HG03060 (cell line): ENCODE measurements at regions not wholly inside any gene's neighbourhood (a gene's known extent, or its start where the extent isn't known, plus 50 kb on each side); places are given as distances from the start of the nearest gene placed in this dataset.
"Not testable (repeated sequence)": the region's sequence is repeated elsewhere in the genome, so short reads cannot be mapped to it uniquely, and the experiment has no call there.

Experiments used
- ATAC-seq: cut with Tn5 transposase; IDR thresholded peaks from one replicate; pipeline ENCODE4 v1.9.1; 2021; ENCODE audit warnings: low read depth, moderate number of reproducible peaks; ENCODE audit not compliant: unreplicated experiment

DNA sequence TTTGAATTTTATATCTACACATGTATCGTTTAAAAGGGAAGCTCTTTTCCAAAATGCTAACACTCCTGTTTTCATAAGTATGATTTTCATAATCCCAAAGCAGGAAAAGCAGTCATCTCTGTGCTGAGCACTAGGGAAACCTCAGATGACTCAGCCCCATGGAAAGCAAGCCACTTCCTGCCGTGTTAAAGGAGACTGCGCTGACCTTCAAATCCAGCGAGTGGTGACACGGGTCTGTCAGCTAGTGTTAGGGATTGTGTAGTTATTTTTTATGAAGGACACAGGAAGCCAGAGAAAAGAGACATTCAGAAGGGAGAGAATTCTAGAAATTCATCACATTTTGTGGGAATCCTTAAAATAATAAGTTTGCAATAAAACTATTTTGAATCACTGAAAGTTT is 57.0 kb upstream of the CD93 start:
- ATAC-seq, result no peak

DNA sequence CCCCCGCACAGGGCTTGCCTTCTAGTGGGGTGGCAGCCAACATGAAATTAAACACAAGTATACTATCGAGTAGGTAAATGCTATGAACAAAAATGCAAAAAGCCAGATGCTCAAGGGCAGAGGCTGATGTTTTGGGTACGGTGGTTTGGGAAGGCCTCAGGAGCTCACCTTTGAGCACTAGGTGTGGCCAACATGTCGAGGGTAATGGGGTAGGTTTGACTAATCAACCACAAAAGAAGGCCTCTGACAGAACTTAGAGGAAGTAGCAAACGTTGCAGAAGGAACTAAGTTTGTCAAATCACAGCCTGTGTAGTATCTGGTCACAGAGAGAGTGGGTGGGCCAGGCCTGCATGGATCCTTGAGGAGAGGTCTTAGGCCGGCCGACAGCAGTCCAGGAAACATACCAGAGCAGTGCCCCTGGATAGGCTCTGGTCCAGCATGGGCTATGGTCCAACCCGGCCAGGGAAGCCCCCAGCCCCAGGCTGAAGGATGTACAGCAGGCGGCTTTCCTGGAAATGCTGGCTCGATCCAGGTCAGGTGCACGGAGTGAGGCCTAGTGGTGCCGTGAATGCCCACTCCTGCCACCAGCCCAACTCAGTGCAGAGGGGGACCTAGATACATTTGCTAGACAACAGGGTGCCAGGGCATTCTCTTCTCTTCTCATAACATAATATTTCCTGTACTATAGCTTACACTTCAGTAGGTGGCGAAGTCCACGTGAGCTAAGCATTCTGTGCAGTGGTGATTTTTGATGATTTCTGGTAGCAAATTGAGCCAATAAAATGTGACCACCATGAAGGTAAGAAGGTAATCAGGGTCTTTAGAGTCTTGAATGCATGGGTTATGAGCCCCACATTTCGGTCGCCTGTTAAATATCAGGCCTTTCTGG is 56.3 kb upstream of the CD93 start:
- peak; percentile 74 for ATAC-seq

DNA sequence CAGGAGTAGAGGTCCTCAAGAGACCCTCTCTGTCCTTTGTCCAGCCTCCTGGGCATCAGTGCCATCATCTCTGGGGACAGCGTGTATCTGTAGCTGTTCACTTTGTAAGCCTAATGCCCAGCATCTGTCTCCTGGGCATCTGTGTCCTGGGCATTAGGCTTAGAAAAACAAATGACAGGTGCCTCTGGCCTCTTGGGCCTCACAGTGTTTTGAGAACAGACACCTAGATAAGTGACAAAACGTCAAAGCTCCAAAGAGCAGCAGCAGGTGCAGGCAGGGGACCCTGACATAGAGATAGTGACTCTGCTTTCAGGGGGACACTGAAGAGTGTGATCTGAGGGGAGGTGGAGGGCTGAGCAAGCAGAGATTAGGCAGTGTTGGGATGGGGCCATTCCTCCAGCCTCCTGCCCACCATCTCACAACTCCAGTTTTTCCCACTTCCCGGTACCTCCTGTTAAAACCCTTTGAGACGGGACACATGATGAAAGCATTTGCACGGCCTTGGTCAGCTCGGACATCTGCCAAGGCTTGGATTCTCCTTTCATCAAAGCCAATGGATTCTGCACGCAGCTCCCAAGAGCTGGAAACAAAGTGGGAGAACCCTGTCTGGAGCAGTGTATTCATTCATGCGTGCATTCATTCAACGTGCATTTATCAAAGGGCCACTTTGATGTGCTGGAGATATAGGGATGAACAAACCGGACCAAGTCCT is 55.5 kb upstream of the CD93 start:
- no peak for ATAC-seq

DNA sequence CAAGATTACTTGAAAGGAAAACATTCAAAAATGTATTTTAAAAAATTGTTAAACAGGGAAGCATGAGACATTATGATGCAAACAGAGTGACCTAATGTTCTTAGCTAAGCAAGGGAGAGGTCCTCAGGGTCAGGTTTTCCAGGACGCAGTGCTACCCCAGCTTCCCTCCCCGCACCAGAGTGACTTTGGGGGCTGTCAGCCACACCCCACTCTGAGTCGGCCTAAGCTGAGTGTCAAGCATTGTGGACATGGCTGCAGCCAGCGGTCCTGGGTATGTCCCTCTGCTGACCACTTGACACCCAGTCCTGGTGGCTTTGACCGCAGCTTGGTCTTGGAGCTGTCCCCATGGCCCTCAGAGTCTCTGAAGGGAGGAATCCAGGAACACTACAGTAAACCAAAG is 54.9 kb upstream of the CD93 start:
- no peak for ATAC-seq

DNA sequence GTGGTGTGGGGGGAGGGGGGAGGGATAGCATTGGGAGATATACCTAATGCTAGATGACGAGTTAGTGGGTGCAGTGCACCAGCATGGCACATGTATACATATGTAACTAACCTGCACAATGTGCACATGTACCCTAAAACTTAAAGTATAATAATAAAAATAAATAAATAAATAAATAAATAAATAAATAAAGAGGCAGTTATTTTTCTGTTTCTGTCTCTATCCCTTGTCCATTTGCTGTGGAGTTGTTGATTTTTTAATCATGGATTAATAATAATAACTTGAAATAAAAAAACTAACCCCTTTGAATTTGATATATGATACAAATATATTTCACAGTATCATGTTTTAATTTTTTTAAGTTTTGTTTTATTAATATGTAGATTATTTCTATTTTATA is 53.9 kb upstream of the CD93 start:
- not testable (repeated sequence) for ATAC-seq

DNA sequence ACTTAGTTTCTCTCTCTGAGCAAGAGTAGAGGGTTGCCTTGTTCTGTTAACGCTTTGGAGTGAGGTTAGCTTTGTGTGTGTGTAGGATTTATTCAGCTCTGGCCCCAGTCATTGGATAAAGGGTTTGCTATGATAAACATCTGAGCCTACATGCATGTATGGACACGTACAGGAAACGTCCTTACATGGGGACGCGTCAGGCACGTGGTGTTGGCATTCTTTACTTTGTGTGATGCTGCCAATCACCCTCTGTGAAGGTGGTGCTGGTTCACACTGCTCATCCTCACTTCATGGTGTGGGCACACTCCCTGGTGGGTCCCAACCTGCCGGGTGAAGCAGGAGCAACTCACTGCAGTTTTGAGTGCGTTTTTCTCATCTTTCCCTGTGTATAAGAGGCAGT is 53.4 kb upstream of the CD93 start:
- ATAC-seq, result no peak

DNA sequence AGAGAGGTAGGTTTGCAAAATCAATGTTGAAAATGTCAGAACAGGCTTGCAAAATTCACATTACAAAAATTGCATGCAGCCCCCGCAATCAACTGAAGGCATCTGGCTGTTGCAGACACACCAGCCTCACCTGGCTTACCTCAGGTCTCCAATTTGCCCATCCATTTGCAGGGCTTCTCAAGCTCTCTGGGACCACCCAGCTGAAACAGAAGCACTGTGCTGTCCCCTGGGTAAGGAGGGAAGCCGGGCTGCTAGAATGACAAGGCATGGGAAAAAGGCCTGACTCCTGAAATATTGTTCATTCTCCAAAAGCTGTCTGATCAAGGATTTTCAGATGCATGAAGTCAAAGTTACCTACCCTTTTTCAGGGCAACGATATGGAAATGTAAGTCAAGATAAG is 52.6 kb upstream of the CD93 start:
- no peak for ATAC-seq

DNA sequence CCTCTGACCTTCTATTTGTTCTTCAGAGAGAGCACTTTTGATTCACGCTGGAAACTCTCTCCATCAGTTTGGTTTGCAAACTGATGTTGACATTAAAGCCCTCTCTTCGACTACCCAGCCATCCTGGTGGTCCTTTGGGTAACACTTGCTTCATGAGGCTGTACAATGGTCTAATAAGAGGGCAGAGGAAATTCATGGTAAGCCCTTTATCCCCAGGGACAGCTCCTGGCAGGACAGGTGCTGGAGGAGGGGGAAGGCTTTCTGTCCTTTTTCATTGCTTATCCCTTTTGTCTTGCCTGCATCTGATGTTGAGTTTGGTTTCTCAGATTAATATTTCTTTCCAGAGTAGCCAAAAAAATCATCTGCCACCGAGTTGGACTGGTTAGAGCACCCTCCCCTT is 52.1 kb upstream of the CD93 start:
- ATAC-seq, result no peak

DNA sequence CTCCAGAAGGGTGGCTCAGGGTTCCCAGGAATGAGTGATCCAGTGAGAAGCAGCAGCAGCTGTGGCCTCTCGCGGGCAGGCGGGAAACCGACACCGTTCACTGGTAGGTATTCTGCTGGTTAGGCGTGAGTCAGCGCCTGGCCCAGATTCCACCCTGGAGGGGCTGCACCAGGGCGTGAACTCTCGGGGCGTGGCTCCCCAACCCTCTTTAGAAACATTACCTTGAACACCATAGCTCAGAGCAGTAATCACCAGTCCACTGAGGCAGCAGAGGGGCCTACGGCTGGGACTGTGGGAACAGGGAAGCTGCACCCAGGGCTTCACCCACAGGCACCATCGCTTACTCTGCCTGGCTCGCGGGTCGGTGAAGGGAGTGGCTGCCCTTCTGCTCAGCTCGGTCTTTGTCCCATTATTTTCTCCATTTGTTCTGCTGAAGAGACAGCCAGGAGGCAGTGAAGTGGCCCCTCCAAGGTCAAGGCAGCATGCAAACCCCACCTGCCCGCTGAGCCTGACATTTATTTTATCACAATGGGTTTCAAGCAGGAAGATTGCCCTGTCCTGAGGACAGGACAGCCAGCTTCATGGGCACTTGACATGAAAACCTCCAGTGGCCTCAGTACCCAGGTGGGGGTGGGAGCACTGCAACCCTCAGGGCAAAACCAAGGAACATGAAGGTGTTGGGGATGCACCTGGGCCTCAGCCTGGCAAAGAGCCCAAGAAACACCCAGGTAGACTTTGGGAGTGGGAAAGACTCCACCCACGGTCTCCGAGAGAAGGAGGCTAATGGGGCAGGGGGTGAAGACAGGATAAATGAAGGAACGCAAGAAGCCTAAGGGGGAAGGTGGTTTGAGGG is 51.0 kb upstream of the CD93 start:
- no peak for ATAC-seq

DNA sequence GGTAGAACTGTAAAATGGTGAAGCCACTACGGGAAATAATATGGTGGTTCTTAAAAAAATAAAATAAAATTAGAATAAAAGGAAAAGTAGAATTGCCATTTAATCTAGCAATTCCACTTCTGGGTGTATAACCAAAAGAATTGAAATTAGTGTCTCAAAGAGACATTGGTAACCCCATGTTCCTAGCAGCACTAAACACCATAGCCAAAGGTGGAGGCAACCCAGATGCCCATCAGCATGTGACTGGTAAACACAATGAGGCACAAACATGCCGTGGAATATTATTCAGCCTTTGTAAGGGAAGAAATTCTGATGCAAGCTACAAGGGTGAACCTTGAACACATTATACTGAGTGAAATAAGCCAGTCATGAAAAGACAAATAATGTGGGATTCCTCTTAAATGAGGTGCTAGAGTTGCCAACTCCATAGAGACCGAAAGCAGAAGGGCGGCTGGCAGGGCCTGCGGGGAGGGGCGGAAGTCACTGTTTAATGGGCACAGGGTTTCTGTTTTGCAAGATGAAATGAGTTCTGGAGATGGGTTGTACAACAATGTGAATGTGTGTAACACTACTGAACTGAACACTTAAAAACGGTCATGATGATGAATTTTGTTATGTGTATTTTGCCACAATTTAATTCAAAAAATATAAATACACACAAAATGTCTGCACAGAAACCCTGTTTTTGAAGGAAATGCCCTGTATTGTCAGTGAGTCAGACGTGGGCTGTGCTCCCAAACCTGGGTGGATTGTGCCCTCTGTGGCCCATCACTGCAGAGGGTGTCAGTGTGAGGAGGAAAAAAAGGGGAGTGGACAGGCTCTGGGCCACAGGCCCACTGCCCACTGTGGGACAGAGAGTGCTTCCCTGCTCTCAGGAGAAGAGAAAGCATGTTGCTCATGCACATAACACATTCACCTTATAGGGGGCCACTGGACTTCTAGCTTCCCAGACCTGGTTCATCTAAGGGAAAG is 49.6 kb upstream of the CD93 start:
- no peak for ATAC-seq
